Endothelial cell of umbilical vein (primary cell): ENCODE measurements at regions not wholly inside any gene's neighbourhood (a gene's known extent, or its start where the extent isn't known, plus 50 kb on each side); places are given as distances from the start of the nearest gene placed in this dataset.

Source experiments
- BruUV-seq: library from RNA; stranded (reverse); fragments of 400-500 nt; replicated peaks from 2 replicates; lab custom pipeline; 2021; lab: Mats Ljungman, UMichigan
- CTCF ChIA-PET: fragments of 300-600, 350-600 bp; sonication (Branson Sonifier 250); formaldehyde crosslinking; loops from one replicate; lab custom pipeline; 2021; ENCODE audit warnings: antibody characterized with exemption, inconsistent platforms; lab: Charles Lee
- POLR2A ChIA-PET: fragments of 300-600, 350-600 bp; sonication (Branson Sonifier 250); formaldehyde crosslinking; loops from one replicate; lab custom pipeline; 2021; ENCODE audit warnings: antibody characterized with exemption, inconsistent platforms; lab: Charles Lee
- DNase-seq: peaks from one replicate; pipeline ENCODE4 v3.0.0-alpha.2; 2011; ENCODE audit warnings: low read depth, low spot score
- FAIRE-seq: peaks from 2 replicates; lab custom pipeline; 2011; peaks lifted over from hg19 to GRCh38; lab: Jason Lieb, UNC
- H2AFZ ChIP-seq: 2 replicates; pipeline ENCODE4 v1.6.0; 2012; ENCODE audit warnings: low read depth, low read length, control low read depth, inconsistent platforms
- H3K27ac ChIP-seq: 2 replicates; pipeline ENCODE4 v1.5.1; 2011; ENCODE audit warnings: low read depth, mild to moderate bottlenecking, control low read depth, low read length, moderate library complexity; ENCODE audit not compliant: insufficient read depth
- H3K27me3 ChIP-seq, 2 experiments: 2 replicates each; pipeline versions ENCODE4 v1.6.0 to v1.6.1; 2011; ENCODE audit warnings: low read length in 2 of 2, mixed read lengths in 1 of 2; ENCODE audit not compliant: control insufficient read depth in 2 of 2, insufficient read depth in 2 of 2
- H3K36me3 ChIP-seq, 2 experiments: 2 replicates in 1 of 2; 3 replicates in 1 of 2; pipeline ENCODE4 v1.5.1; 2011; ENCODE audit warnings: low read length in 2 of 2, mild to moderate bottlenecking in 1 of 2, moderate library complexity in 1 of 2; ENCODE audit not compliant: control insufficient read depth in 2 of 2, insufficient read depth in 2 of 2; ENCODE audit errors: extremely low read depth in 1 of 2
- H3K4me1 ChIP-seq: 3 replicates; pipeline ENCODE4 v1.5.1; 2011; ENCODE audit warnings: mild to moderate bottlenecking, low read length; ENCODE audit not compliant: control insufficient read depth, insufficient read depth; ENCODE audit errors: extremely low read depth
- H3K4me2 ChIP-seq: 2 replicates; pipeline ENCODE4 v1.6.1; 2011; ENCODE audit warnings: low read length, control low read depth, mixed read lengths; ENCODE audit not compliant: insufficient read depth
- H3K4me3 ChIP-seq, 3 experiments: fragments of 200-600 bp in 1 of 3; sonication (generic), shearing (Covaris generic) in 1 of 3; replicated peaks in 1 of 3; 2 replicates each; pipeline ENCODE4 v1.5.1; 2011 to 2016; ENCODE audit warnings: control low read depth in 3 of 3, low read length in 3 of 3, mild to moderate bottlenecking in 2 of 3, inconsistent platforms in 1 of 3, low read depth in 1 of 3, moderate library complexity in 1 of 3; ENCODE audit not compliant: insufficient read depth in 1 of 3
- H3K79me2 ChIP-seq: 2 replicates; pipeline ENCODE4 v1.6.0; 2012; ENCODE audit warnings: low read length, inconsistent platforms; ENCODE audit not compliant: control insufficient read depth, insufficient read depth
- H3K9ac ChIP-seq: replicated peaks from 2 replicates; pipeline ENCODE3; 2011; ENCODE audit warnings: low read length, control low read depth; ENCODE audit not compliant: insufficient read depth; ENCODE audit errors: extremely low read depth
- H3K9me1 ChIP-seq: replicated peaks from 3 replicates; pipeline ENCODE4 v1.6.0; 2011; ENCODE audit warnings: mild to moderate bottlenecking, low read length; ENCODE audit not compliant: control insufficient read depth, insufficient read depth; ENCODE audit errors: extremely low read depth
- H3K9me3 ChIP-seq: replicated peaks from 2 replicates; pipeline ENCODE4 v1.5.1; 2012; ENCODE audit warnings: low read length, inconsistent platforms; ENCODE audit not compliant: control insufficient read depth, insufficient read depth
- H4K20me1 ChIP-seq: replicated peaks from 2 replicates; pipeline ENCODE3; 2011; ENCODE audit warnings: mild to moderate bottlenecking, low read length; ENCODE audit not compliant: control insufficient read depth, insufficient read depth; ENCODE audit errors: extremely low read depth
- EZH2 ChIP-seq: IDR thresholded peaks from 2 replicates; pipeline ENCODE4 v1.6.1; 2012; ENCODE audit warnings: borderline replicate concordance, low read depth, mild to moderate bottlenecking, moderate library complexity, low read length, inconsistent platforms; ENCODE audit not compliant: severe bottlenecking
- FOS ChIP-seq: IDR thresholded peaks from 2 replicates; pipeline ENCODE4 v1.6.1; 2011; ENCODE audit warnings: mild to moderate bottlenecking, low read length, moderate library complexity, borderline replicate concordance; ENCODE audit not compliant: insufficient read depth
- GATA2 ChIP-seq: IDR thresholded peaks from 2 replicates; pipeline ENCODE4 v1.7.0; 2011; ENCODE audit warnings: low read depth, mild to moderate bottlenecking, moderate library complexity, mixed read lengths, low read length; ENCODE audit not compliant: insufficient read length, insufficient read depth
- JUN ChIP-seq: IDR thresholded peaks from 2 replicates; pipeline ENCODE4 v1.6.1; 2011; ENCODE audit warnings: borderline replicate concordance, low read depth; ENCODE audit not compliant: insufficient read length, insufficient read depth
- MYC ChIP-seq: IDR thresholded peaks from one replicate; pipeline ENCODE4 v1.6.1; 2011; ENCODE audit warnings: mild to moderate bottlenecking, low read depth, low read length
- POLR2A ChIP-seq: IDR thresholded peaks from 2 replicates; pipeline ENCODE4 v1.6.1; 2012; ENCODE audit warnings: low read depth, mild to moderate bottlenecking, control low read depth, low read length
- POLR2AphosphoS5 ChIP-seq: IDR thresholded peaks from 2 replicates; pipeline ENCODE4 v1.6.1; 2012; ENCODE audit warnings: low read depth, mild to moderate bottlenecking, control low read depth, low read length, moderate library complexity; ENCODE audit not compliant: insufficient read depth
- dilution Hi-C: fragments of 300-500 bp; cut with MboI; formaldehyde crosslinking; loops from one replicate; pipeline ENCODE4 v1.15.0; 2019; ENCODE audit warnings: low sequenced_read_pairs; ENCODE audit not compliant: extremely low pct_ligation_motif_present
- intact Hi-C: fragments of 100-400 bp; cut with micrococcal nuclease; formaldehyde crosslinking; loops from one replicate; pipeline ENCODE4 v1.10.0; 2022
- TF ChIP-seq, protein P1 (sequence below), 2 donors: IDR thresholded peaks; 1 replicate in 1 of 2; 2 replicates in 1 of 2; pipeline ENCODE4 v1.5.1; 2011; ENCODE audit warnings: low read length in 2 of 2, mild to moderate bottlenecking in 2 of 2, moderate library complexity in 2 of 2, control low read depth in 1 of 2, inconsistent platforms in 1 of 2, low read depth in 1 of 2; ENCODE audit not compliant: insufficient read depth in 1 of 2; ENCODE audit errors: extremely low read depth in 1 of 2
- TF ChIP-seq, protein P2 (sequence below): IDR thresholded peaks from 2 replicates; pipeline ENCODE4 v1.6.1; 2011; ENCODE audit not compliant: insufficient read depth, insufficient read length

DNA sequence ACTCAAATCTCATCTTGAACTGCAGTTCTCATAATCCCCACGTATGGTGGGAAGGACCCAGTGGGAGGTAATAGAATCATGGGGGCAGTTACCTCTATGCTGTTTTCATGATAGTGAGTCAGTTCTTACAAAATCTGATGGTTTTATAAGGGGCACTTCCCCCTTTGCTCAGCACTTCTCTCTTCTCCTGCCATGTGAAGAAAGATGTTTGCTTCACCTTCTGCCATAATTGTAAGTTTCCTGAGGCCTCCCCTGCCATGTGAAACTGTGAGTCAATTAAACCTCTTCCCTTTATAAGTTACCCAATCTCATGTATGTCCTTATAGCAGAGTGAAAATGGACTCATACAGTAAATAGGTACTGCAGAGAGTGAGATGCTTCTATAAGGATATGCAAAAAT, 1050.6 kb upstream of the GRIA3 start:
- intact Hi-C loops = no loop called here
- no peak for FAIRE-seq
- CTCF ChIA-PET = no interaction called here
- no peak overlapping the region for H3K9ac ChIP-seq
- BruUV-seq = no TSS peak
- no peak overlapping the region for H3K27ac ChIP-seq
- no peaks in the 10 kb centered on the region for H3K27me3 ChIP-seq
- no peaks in the 10 kb centered on the region for H3K4me1 ChIP-seq
- H3K9me3 ChIP-seq = no peaks in the 10 kb centered on the region
- no peaks in the 10 kb centered on the region for H4K20me1 ChIP-seq
- H3K36me3 ChIP-seq = no peaks in the 10 kb centered on the region
- DNase-seq = no peak
- no peak overlapping the region for H2AFZ ChIP-seq
- no peak overlapping the region for H3K4me3 ChIP-seq
- POLR2A ChIA-PET = no interaction called here
- no peak for TF ChIP-seq EZH2
- no peak for TF ChIP-seq POLR2AphosphoS5
- no peak for TF ChIP-seq FOS
- TF ChIP-seq GATA2 = no peak
- no peak for TF ChIP-seq JUN
- TF ChIP-seq, protein P1, sequence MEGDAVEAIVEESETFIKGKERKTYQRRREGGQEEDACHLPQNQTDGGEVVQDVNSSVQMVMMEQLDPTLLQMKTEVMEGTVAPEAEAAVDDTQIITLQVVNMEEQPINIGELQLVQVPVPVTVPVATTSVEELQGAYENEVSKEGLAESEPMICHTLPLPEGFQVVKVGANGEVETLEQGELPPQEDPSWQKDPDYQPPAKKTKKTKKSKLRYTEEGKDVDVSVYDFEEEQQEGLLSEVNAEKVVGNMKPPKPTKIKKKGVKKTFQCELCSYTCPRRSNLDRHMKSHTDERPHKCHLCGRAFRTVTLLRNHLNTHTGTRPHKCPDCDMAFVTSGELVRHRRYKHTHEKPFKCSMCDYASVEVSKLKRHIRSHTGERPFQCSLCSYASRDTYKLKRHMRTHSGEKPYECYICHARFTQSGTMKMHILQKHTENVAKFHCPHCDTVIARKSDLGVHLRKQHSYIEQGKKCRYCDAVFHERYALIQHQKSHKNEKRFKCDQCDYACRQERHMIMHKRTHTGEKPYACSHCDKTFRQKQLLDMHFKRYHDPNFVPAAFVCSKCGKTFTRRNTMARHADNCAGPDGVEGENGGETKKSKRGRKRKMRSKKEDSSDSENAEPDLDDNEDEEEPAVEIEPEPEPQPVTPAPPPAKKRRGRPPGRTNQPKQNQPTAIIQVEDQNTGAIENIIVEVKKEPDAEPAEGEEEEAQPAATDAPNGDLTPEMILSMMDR (IDR thresholded peaks at IDR 0.05; ENCODE audit: extremely low read depth in 1 of 2, insufficient read depth in 1 of 2, low read depth in 1 of 2, low read length in 2 of 2) = no peak
- TF ChIP-seq POLR2A = no peak
- no peak for TF ChIP-seq MYC
- TF ChIP-seq, protein P2, sequence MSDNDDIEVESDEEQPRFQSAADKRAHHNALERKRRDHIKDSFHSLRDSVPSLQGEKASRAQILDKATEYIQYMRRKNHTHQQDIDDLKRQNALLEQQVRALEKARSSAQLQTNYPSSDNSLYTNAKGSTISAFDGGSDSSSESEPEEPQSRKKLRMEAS = no peak
- dilution Hi-C loops = no loop called here
- no peaks in the 10 kb centered on the region for H3K79me2 ChIP-seq
- H3K4me2 ChIP-seq = no peak overlapping the region
- H3K9me1 ChIP-seq = no peaks in the 10 kb centered on the region
